ENCODE measurements at regions not wholly inside any gene's neighbourhood (a gene's known extent, or its start where the extent isn't known, plus 50 kb on each side); places are given as distances from the start of the nearest gene placed in this dataset.

GRCh38 chr20:11090751-11091150 lies 417.0 kb upstream of the JAG1 start:
- no peak for TF ChIP-seq CTCF (conservative IDR thresholded peaks at IDR 0.05; ENCODE audit: low read depth, low read length)
- DNase-seq (ENCODE audit: low read depth): no peak
- H3K4me3 ChIP-seq (ENCODE audit: low read depth, low read length): no peak overlapping the region

DNA sequence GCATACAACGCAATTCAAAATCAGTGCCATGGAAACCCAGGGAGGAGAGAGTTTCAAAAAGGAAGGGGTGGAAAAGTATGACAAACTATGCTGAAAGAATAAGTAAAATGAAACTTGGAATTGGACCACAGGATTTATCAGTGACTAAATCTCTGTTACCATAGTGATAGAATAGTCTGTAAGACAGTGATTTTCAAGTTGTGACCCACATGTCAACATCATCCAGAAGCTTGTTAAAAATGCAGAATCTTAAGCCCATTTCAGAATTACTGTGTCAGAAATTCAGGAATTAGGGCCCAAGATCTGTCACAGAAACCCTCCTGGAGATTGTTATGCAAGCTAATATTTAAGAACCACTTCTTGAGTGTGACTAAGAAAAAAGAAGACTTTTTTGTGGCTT lies 417.7 kb upstream of the JAG1 start:
- TF ChIP-seq CTCF (conservative IDR thresholded peaks at IDR 0.05; ENCODE audit: low read depth, low read length): no peak
- no peak for DNase-seq (ENCODE audit: low read depth)
- no peak overlapping the region for H3K4me3 ChIP-seq (ENCODE audit: low read depth, low read length)

- no peak for DNase-seq (ENCODE audit: low read depth)
- H3K4me3 ChIP-seq (ENCODE audit: low read depth, low read length): no peak overlapping the region
- TF ChIP-seq CTCF (conservative IDR thresholded peaks at IDR 0.05; ENCODE audit: low read depth, low read length): no peak
These were observed 418.4 kb upstream of the JAG1 start for GRCh38 chr20:11092151-11092550.

DNA sequence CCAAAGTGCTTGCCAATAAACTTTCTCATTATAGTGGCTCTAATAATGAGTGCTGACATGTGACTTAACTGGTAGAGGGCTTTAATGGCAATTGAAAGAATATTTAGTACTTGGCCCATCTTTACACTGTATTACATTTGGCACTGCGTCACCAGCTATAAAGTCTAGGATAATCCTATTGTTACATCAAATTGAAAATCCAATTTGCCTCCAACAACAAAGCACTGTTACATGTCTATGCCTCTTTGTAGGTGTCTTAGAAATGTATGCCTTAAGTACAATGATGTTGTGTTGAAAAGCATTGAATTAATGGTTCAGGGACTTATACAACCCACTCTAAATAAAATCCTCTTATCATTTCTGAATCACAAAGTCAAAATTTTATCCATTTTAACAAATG lies 420.4 kb upstream of the JAG1 start:
- no peak for DNase-seq (ENCODE audit: low read depth)
- no peak for TF ChIP-seq CTCF (conservative IDR thresholded peaks at IDR 0.05; ENCODE audit: low read depth, low read length)
- H3K4me3 ChIP-seq (ENCODE audit: low read depth, low read length): no peak overlapping the region

DNA sequence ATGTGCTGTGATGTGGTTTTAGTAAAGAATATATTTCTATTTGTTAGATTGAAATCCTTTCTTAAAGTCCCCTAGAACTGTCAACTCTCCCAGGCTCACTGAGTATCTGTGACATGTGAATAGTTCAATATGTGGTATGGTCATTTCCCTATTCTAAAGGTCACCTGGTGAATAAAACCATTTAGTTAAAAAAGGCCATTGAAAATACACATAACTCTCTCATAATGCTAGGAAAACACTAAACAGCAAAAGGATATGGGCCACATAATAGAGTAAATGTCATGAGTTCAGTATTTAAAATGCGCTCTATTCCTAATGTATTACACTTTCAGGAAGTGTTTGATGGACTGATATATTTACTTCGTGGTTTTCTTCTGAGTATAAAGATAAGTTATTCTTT lies 420.9 kb upstream of the JAG1 start:
- no peak for TF ChIP-seq CTCF (conservative IDR thresholded peaks at IDR 0.05; ENCODE audit: low read depth, low read length)
- no peak for DNase-seq (ENCODE audit: low read depth)
- no peak overlapping the region for H3K4me3 ChIP-seq (ENCODE audit: low read depth, low read length)

GRCh38 chr20:11098888-11099287 lies 425.1 kb upstream of the JAG1 start:
- TF ChIP-seq CTCF (conservative IDR thresholded peaks at IDR 0.05; ENCODE audit: low read depth, low read length): peak; percentile 62
- H3K4me3 ChIP-seq (ENCODE audit: low read depth, low read length): no peak overlapping the region
- no peak for DNase-seq (ENCODE audit: low read depth)

GRCh38 chr20:11101243-11101642 lies 427.4 kb upstream of the JAG1 start:
- no peak for TF ChIP-seq CTCF (conservative IDR thresholded peaks at IDR 0.05; ENCODE audit: low read depth, low read length)
- H3K4me3 ChIP-seq (ENCODE audit: low read depth, low read length): no peak overlapping the region
- no peak for DNase-seq (ENCODE audit: low read depth)
